ENCODE measurements at regions not wholly inside any gene's neighbourhood (a gene's known extent, or its start where the extent isn't known, plus 50 kb on each side); places are given as distances from the start of the nearest gene placed in this dataset.
A peak's percentile ranks its signal among the peaks of the same experiment; 100 is the strongest.

GRCh38 chr14:40417777-40418401 lies 985.7 kb upstream of the FBXO33 start:
- Histone ChIP-seq H3K23ac (ENCODE audit: low read length) (no peak overlapping the region), H3K9ac (ENCODE audit: low read length) (no peak overlapping the region), H3K27me3 (ENCODE audit: insufficient read depth, low read length, poor library complexity) (no peaks in the 10 kb centered on the region), H3K4ac (ENCODE audit: low read depth, low read length) (no peak overlapping the region), H3K36me3 (ENCODE audit: control insufficient read depth, insufficient read depth, low read length) (no peaks in the 10 kb centered on the region), H2BK5ac (ENCODE audit: low read length) (no peak overlapping the region), H2BK120ac (ENCODE audit: low read depth, low read length) (no peak overlapping the region), H3K4me2 (ENCODE audit: low read length) (no peak overlapping the region), H2AK5ac (ENCODE audit: low read length) (no peak overlapping the region), H3K79me2 (ENCODE audit: control insufficient read depth, insufficient read depth, low read length) (no peaks in the 10 kb centered on the region), H3K56ac (ENCODE audit: low read length) (peak overlapping the region; percentile 15), H3K27ac (ENCODE audit: low read depth, low read length) (no peak overlapping the region), H2BK15ac (replicated peaks; ENCODE audit: low read depth) (no peak overlapping the region), H3K4me3 (ENCODE audit: low read length) (no peak overlapping the region), H3K18ac (ENCODE audit: low read length) (no peak overlapping the region), H4K5ac (ENCODE audit: low read length) (no peak overlapping the region), H3K79me1 (ENCODE audit: low read length) (no peaks in the 10 kb centered on the region), H4K8ac (ENCODE audit: low read depth, low read length) (no peak overlapping the region), H3K4me1 (ENCODE audit: control insufficient read depth, low read depth, low read length) (no peaks in the 10 kb centered on the region)
- DNase-seq = peak; percentile 80
- no CpG with 5 or more reads among the region's 6 CpGs for WGBS (ENCODE audit: extremely low coverage, insufficient coverage, low lambda C conversion rate)

GRCh38 chr14:40416565-40416964 lies 984.3 kb upstream of the FBXO33 start:
- no peak overlapping the region for H4K5ac ChIP-seq (ENCODE audit: low read length)
- H2BK15ac ChIP-seq (replicated peaks; ENCODE audit: low read depth) = no peak overlapping the region
- no peak overlapping the region for H3K4ac ChIP-seq (ENCODE audit: low read depth, low read length)
- no peak overlapping the region for H3K9ac ChIP-seq (ENCODE audit: low read length)
- H4K8ac ChIP-seq (ENCODE audit: low read depth, low read length) = no peak overlapping the region
- H3K56ac ChIP-seq (ENCODE audit: low read length) = no peak overlapping the region
- H2AK5ac ChIP-seq (ENCODE audit: low read length) = no peak overlapping the region
- no peak overlapping the region for H3K4me3 ChIP-seq (ENCODE audit: low read length)
- H2BK120ac ChIP-seq (ENCODE audit: low read depth, low read length) = no peak overlapping the region
- H2BK5ac ChIP-seq (ENCODE audit: low read length) = no peak overlapping the region
- H3K27me3 ChIP-seq (ENCODE audit: insufficient read depth, low read length, poor library complexity) = no peaks in the 10 kb centered on the region
- H3K23ac ChIP-seq (ENCODE audit: low read length) = no peak overlapping the region
- no peak overlapping the region for H3K27ac ChIP-seq (ENCODE audit: low read depth, low read length)
- no CpG with 5 or more reads among the region's 2 CpGs for WGBS (ENCODE audit: extremely low coverage, insufficient coverage, low lambda C conversion rate)
- H3K79me1 ChIP-seq (ENCODE audit: low read length) = no peaks in the 10 kb centered on the region
- H3K18ac ChIP-seq (ENCODE audit: low read length) = no peak overlapping the region
- no peak for DNase-seq
- H3K36me3 ChIP-seq (ENCODE audit: control insufficient read depth, insufficient read depth, low read length) = no peaks in the 10 kb centered on the region
- no peaks in the 10 kb centered on the region for H3K4me1 ChIP-seq (ENCODE audit: control insufficient read depth, low read depth, low read length)
- H3K4me2 ChIP-seq (ENCODE audit: low read length) = no peak overlapping the region
- H3K79me2 ChIP-seq (ENCODE audit: control insufficient read depth, insufficient read depth, low read length) = no peaks in the 10 kb centered on the region

- H3K23ac ChIP-seq (ENCODE audit: low read length) = no peak overlapping the region
- no peaks in the 10 kb centered on the region for H3K79me2 ChIP-seq (ENCODE audit: control insufficient read depth, insufficient read depth, low read length)
- no peak for DNase-seq
- no peaks in the 10 kb centered on the region for H3K36me3 ChIP-seq (ENCODE audit: control insufficient read depth, insufficient read depth, low read length)
- H4K5ac ChIP-seq (ENCODE audit: low read length) = no peak overlapping the region
- no peaks in the 10 kb centered on the region for H3K27me3 ChIP-seq (ENCODE audit: insufficient read depth, low read length, poor library complexity)
- H3K27ac ChIP-seq (ENCODE audit: low read depth, low read length) = no peak overlapping the region
- no peak overlapping the region for H3K9ac ChIP-seq (ENCODE audit: low read length)
- WGBS (ENCODE audit: extremely low coverage, insufficient coverage, low lambda C conversion rate) = no CpG with 5 or more reads among the region's 2 CpGs
- no peak overlapping the region for H2BK5ac ChIP-seq (ENCODE audit: low read length)
- H2BK120ac ChIP-seq (ENCODE audit: low read depth, low read length) = no peak overlapping the region
- H3K4me3 ChIP-seq (ENCODE audit: low read length) = no peak overlapping the region
- no peak overlapping the region for H3K4me2 ChIP-seq (ENCODE audit: low read length)
- H3K56ac ChIP-seq (ENCODE audit: low read length) = no peak overlapping the region
- no peaks in the 10 kb centered on the region for H3K79me1 ChIP-seq (ENCODE audit: low read length)
- H2AK5ac ChIP-seq (ENCODE audit: low read length) = no peak overlapping the region
- no peak overlapping the region for H3K18ac ChIP-seq (ENCODE audit: low read length)
- H3K4ac ChIP-seq (ENCODE audit: low read depth, low read length) = no peak overlapping the region
- no peaks in the 10 kb centered on the region for H3K4me1 ChIP-seq (ENCODE audit: control insufficient read depth, low read depth, low read length)
- no peak overlapping the region for H2BK15ac ChIP-seq (replicated peaks; ENCODE audit: low read depth)
- no peak overlapping the region for H4K8ac ChIP-seq (ENCODE audit: low read depth, low read length)
Measured at GRCh38 chr14:40414386-40414785, 982.2 kb upstream of the FBXO33 start.

GRCh38 chr14:40413136-40413535 lies 980.9 kb upstream of the FBXO33 start:
- H4K5ac ChIP-seq (ENCODE audit: low read length) = no peak overlapping the region
- H2BK15ac ChIP-seq (replicated peaks; ENCODE audit: low read depth) = no peak overlapping the region
- no peak overlapping the region for H4K8ac ChIP-seq (ENCODE audit: low read depth, low read length)
- H3K36me3 ChIP-seq (ENCODE audit: control insufficient read depth, insufficient read depth, low read length) = no peaks in the 10 kb centered on the region
- DNase-seq = no peak
- H2AK5ac ChIP-seq (ENCODE audit: low read length) = no peak overlapping the region
- H3K79me2 ChIP-seq (ENCODE audit: control insufficient read depth, insufficient read depth, low read length) = no peaks in the 10 kb centered on the region
- H3K4ac ChIP-seq (ENCODE audit: low read depth, low read length) = no peak overlapping the region
- no peak overlapping the region for H3K27ac ChIP-seq (ENCODE audit: low read depth, low read length)
- H3K4me3 ChIP-seq (ENCODE audit: low read length) = no peak overlapping the region
- WGBS (ENCODE audit: extremely low coverage, insufficient coverage, low lambda C conversion rate) = no CpG with 5 or more reads among the region's 4 CpGs
- no peak overlapping the region for H3K4me2 ChIP-seq (ENCODE audit: low read length)
- H3K79me1 ChIP-seq (ENCODE audit: low read length) = no peaks in the 10 kb centered on the region
- H3K56ac ChIP-seq (ENCODE audit: low read length) = no peak overlapping the region
- H3K4me1 ChIP-seq (ENCODE audit: control insufficient read depth, low read depth, low read length) = no peaks in the 10 kb centered on the region
- no peak overlapping the region for H3K9ac ChIP-seq (ENCODE audit: low read length)
- no peaks in the 10 kb centered on the region for H3K27me3 ChIP-seq (ENCODE audit: insufficient read depth, low read length, poor library complexity)
- no peak overlapping the region for H3K18ac ChIP-seq (ENCODE audit: low read length)
- no peak overlapping the region for H3K23ac ChIP-seq (ENCODE audit: low read length)
- H2BK120ac ChIP-seq (ENCODE audit: low read depth, low read length) = no peak overlapping the region
- no peak overlapping the region for H2BK5ac ChIP-seq (ENCODE audit: low read length)

- Histone ChIP-seq H3K4me3 (ENCODE audit: low read length) (no peak overlapping the region), H3K18ac (ENCODE audit: low read length) (no peak overlapping the region), H2BK120ac (ENCODE audit: low read depth, low read length) (no peak overlapping the region), H2AK5ac (ENCODE audit: low read length) (no peak overlapping the region), H3K79me2 (ENCODE audit: control insufficient read depth, insufficient read depth, low read length) (no peaks in the 10 kb centered on the region), H4K5ac (ENCODE audit: low read length) (no peak overlapping the region), H3K36me3 (ENCODE audit: control insufficient read depth, insufficient read depth, low read length) (no peaks in the 10 kb centered on the region), H3K9ac (ENCODE audit: low read length) (no peak overlapping the region), H4K8ac (ENCODE audit: low read depth, low read length) (no peak overlapping the region), H3K4ac (ENCODE audit: low read depth, low read length) (no peak overlapping the region), H3K79me1 (ENCODE audit: low read length) (no peaks in the 10 kb centered on the region), H3K4me1 (ENCODE audit: control insufficient read depth, low read depth, low read length) (no peaks in the 10 kb centered on the region), H3K56ac (ENCODE audit: low read length) (no peak overlapping the region), H3K27me3 (ENCODE audit: insufficient read depth, low read length, poor library complexity) (no peaks in the 10 kb centered on the region), H2BK5ac (ENCODE audit: low read length) (no peak overlapping the region), H3K23ac (ENCODE audit: low read length) (no peak overlapping the region), H2BK15ac (replicated peaks; ENCODE audit: low read depth) (no peak overlapping the region), H3K27ac (ENCODE audit: low read depth, low read length) (no peak overlapping the region), H3K4me2 (ENCODE audit: low read length) (no peak overlapping the region)
- no peak for DNase-seq
Measured at GRCh38 chr14:40410708-40411107, 978.5 kb upstream of the FBXO33 start.

GRCh38 chr14:40402957-40403356 lies 970.7 kb upstream of the FBXO33 start:
- Histone ChIP-seq H3K4me3 (ENCODE audit: low read length) (no peak overlapping the region), H2BK15ac (replicated peaks; ENCODE audit: low read depth) (no peak overlapping the region), H3K79me1 (ENCODE audit: low read length) (no peaks in the 10 kb centered on the region), H2BK5ac (ENCODE audit: low read length) (no peak overlapping the region), H2BK120ac (ENCODE audit: low read depth, low read length) (no peak overlapping the region), H2AK5ac (ENCODE audit: low read length) (no peak overlapping the region), H3K27me3 (ENCODE audit: insufficient read depth, low read length, poor library complexity) (no peaks in the 10 kb centered on the region), H3K9ac (ENCODE audit: low read length) (no peak overlapping the region), H3K56ac (ENCODE audit: low read length) (no peak overlapping the region), H3K79me2 (ENCODE audit: control insufficient read depth, insufficient read depth, low read length) (no peaks in the 10 kb centered on the region), H3K4me1 (ENCODE audit: control insufficient read depth, low read depth, low read length) (no peaks in the 10 kb centered on the region), H3K27ac (ENCODE audit: low read depth, low read length) (no peak overlapping the region), H4K5ac (ENCODE audit: low read length) (no peak overlapping the region), H3K23ac (ENCODE audit: low read length) (no peak overlapping the region), H3K18ac (ENCODE audit: low read length) (no peak overlapping the region), H3K4me2 (ENCODE audit: low read length) (no peak overlapping the region), H4K8ac (ENCODE audit: low read depth, low read length) (no peak overlapping the region), H3K4ac (ENCODE audit: low read depth, low read length) (no peak overlapping the region), H3K36me3 (ENCODE audit: control insufficient read depth, insufficient read depth, low read length) (no peaks in the 10 kb centered on the region)
- no peak for DNase-seq

Data from mesendoderm (in vitro differentiated cells).